ENCODE measurements at regions not wholly inside any gene's neighbourhood (a gene's known extent, or its start where the extent isn't known, plus 50 kb on each side); places are given as distances from the start of the nearest gene placed in this dataset.
"Not testable (repeated sequence)": the region's sequence is repeated elsewhere in the genome, so short reads cannot be mapped to it uniquely, and the experiment has no call there.

- H3K9me3 ChIP-seq (ENCODE audit: control insufficient read depth in 1 of 2, insufficient read depth in 1 of 2, low read depth in 1 of 2, low read length in 2 of 2); H3K79me2 ChIP-seq (ENCODE audit: insufficient read depth, low read length); RAD21 ChIA-PET (ENCODE audit: low non-redundant PET in 1 of 2, low total read pairs in 2 of 2, uncharacterized antibody in 2 of 2, unreplicated experiment in 2 of 2); H3K9me2 ChIP-seq (ENCODE audit: insufficient read depth); H3K9ac ChIP-seq (ENCODE audit: low read length); ATAC-seq; H3K4me2 ChIP-seq (ENCODE audit: low read length); H3K27ac ChIP-seq (ENCODE audit: low read depth, low read length); CTCF ChIA-PET; BruUV-seq (replicated peaks); H4K20me1 ChIP-seq (ENCODE audit: insufficient read depth); POLR2A ChIA-PET; H2AFZ ChIP-seq (ENCODE audit: low read depth, low read length, poor library complexity, severe bottlenecking); H3K36me3 ChIP-seq (ENCODE audit: control insufficient read depth in 1 of 2, insufficient read depth in 2 of 2, low read length in 2 of 2); H3K4me3 ChIP-seq (replicated peaks in 1 of 2; ENCODE audit: low read depth in 1 of 2, low read length in 2 of 2); DNase-seq (ENCODE audit: low read depth, low spot score); H3K27me3 ChIP-seq (ENCODE audit: insufficient read depth, low read length); intact Hi-C loops (cut with micrococcal nuclease); H3K4me1 ChIP-seq (ENCODE audit: control insufficient read depth in 1 of 2, insufficient read depth in 2 of 2, low read length in 2 of 2): not testable (repeated sequence)
Observed at GRCh38 chr17:15860774-15861173, 84.2 kb upstream of the ADORA2B start.

GRCh38 chr17:15864061-15864460, 80.9 kb upstream of the ADORA2B start:
- H3K9me2 ChIP-seq (ENCODE audit: insufficient read depth); intact Hi-C loops (cut with micrococcal nuclease); H2AFZ ChIP-seq (ENCODE audit: low read depth, low read length, poor library complexity, severe bottlenecking); H3K36me3 ChIP-seq (ENCODE audit: control insufficient read depth in 1 of 2, insufficient read depth in 2 of 2, low read length in 2 of 2); H3K4me3 ChIP-seq (replicated peaks in 1 of 2; ENCODE audit: low read depth in 1 of 2, low read length in 2 of 2); CTCF ChIA-PET; DNase-seq (ENCODE audit: low read depth, low spot score); ATAC-seq; POLR2A ChIA-PET; H3K9ac ChIP-seq (ENCODE audit: low read length); H3K4me2 ChIP-seq (ENCODE audit: low read length); BruUV-seq (replicated peaks); H4K20me1 ChIP-seq (ENCODE audit: insufficient read depth); H3K4me1 ChIP-seq (ENCODE audit: control insufficient read depth in 1 of 2, insufficient read depth in 2 of 2, low read length in 2 of 2); H3K27me3 ChIP-seq (ENCODE audit: insufficient read depth, low read length); H3K27ac ChIP-seq (ENCODE audit: low read depth, low read length); H3K79me2 ChIP-seq (ENCODE audit: insufficient read depth, low read length); RAD21 ChIA-PET (ENCODE audit: low non-redundant PET in 1 of 2, low total read pairs in 2 of 2, uncharacterized antibody in 2 of 2, unreplicated experiment in 2 of 2); H3K9me3 ChIP-seq (ENCODE audit: control insufficient read depth in 1 of 2, insufficient read depth in 1 of 2, low read depth in 1 of 2, low read length in 2 of 2): not testable (repeated sequence)

GRCh38 chr17:15864472-15864871, 80.5 kb upstream of the ADORA2B start:
- H3K9me3 ChIP-seq (ENCODE audit: control insufficient read depth in 1 of 2, insufficient read depth in 1 of 2, low read depth in 1 of 2, low read length in 2 of 2); H3K9ac ChIP-seq (ENCODE audit: low read length); H4K20me1 ChIP-seq (ENCODE audit: insufficient read depth); CTCF ChIA-PET; BruUV-seq (replicated peaks); H3K36me3 ChIP-seq (ENCODE audit: control insufficient read depth in 1 of 2, insufficient read depth in 2 of 2, low read length in 2 of 2); H3K4me2 ChIP-seq (ENCODE audit: low read length); H3K27me3 ChIP-seq (ENCODE audit: insufficient read depth, low read length); H2AFZ ChIP-seq (ENCODE audit: low read depth, low read length, poor library complexity, severe bottlenecking); H3K4me3 ChIP-seq (replicated peaks in 1 of 2; ENCODE audit: low read depth in 1 of 2, low read length in 2 of 2); H3K9me2 ChIP-seq (ENCODE audit: insufficient read depth); RAD21 ChIA-PET (ENCODE audit: low non-redundant PET in 1 of 2, low total read pairs in 2 of 2, uncharacterized antibody in 2 of 2, unreplicated experiment in 2 of 2); DNase-seq (ENCODE audit: low read depth, low spot score); POLR2A ChIA-PET; H3K4me1 ChIP-seq (ENCODE audit: control insufficient read depth in 1 of 2, insufficient read depth in 2 of 2, low read length in 2 of 2); ATAC-seq; H3K27ac ChIP-seq (ENCODE audit: low read depth, low read length); intact Hi-C loops (cut with micrococcal nuclease); H3K79me2 ChIP-seq (ENCODE audit: insufficient read depth, low read length): not testable (repeated sequence)

- H3K4me2 ChIP-seq (ENCODE audit: low read length); ATAC-seq; H3K27ac ChIP-seq (ENCODE audit: low read depth, low read length); H2AFZ ChIP-seq (ENCODE audit: low read depth, low read length, poor library complexity, severe bottlenecking); intact Hi-C loops (cut with micrococcal nuclease); H3K9me2 ChIP-seq (ENCODE audit: insufficient read depth); POLR2A ChIA-PET; H3K4me3 ChIP-seq (replicated peaks in 1 of 2; ENCODE audit: low read depth in 1 of 2, low read length in 2 of 2); H3K9me3 ChIP-seq (ENCODE audit: control insufficient read depth in 1 of 2, insufficient read depth in 1 of 2, low read depth in 1 of 2, low read length in 2 of 2); H3K9ac ChIP-seq (ENCODE audit: low read length); H3K27me3 ChIP-seq (ENCODE audit: insufficient read depth, low read length); DNase-seq (ENCODE audit: low read depth, low spot score); H3K36me3 ChIP-seq (ENCODE audit: control insufficient read depth in 1 of 2, insufficient read depth in 2 of 2, low read length in 2 of 2); H3K79me2 ChIP-seq (ENCODE audit: insufficient read depth, low read length); BruUV-seq (replicated peaks); CTCF ChIA-PET; H4K20me1 ChIP-seq (ENCODE audit: insufficient read depth); H3K4me1 ChIP-seq (ENCODE audit: control insufficient read depth in 1 of 2, insufficient read depth in 2 of 2, low read length in 2 of 2); RAD21 ChIA-PET (ENCODE audit: low non-redundant PET in 1 of 2, low total read pairs in 2 of 2, uncharacterized antibody in 2 of 2, unreplicated experiment in 2 of 2): not testable (repeated sequence)
Observed at GRCh38 chr17:15866015-15866414, 78.9 kb upstream of the ADORA2B start.

GRCh38 chr17:15867331-15867730, 77.6 kb upstream of the ADORA2B start:
- H3K27ac ChIP-seq (ENCODE audit: low read depth, low read length); H2AFZ ChIP-seq (ENCODE audit: low read depth, low read length, poor library complexity, severe bottlenecking); POLR2A ChIA-PET; CTCF ChIA-PET; H3K4me3 ChIP-seq (replicated peaks in 1 of 2; ENCODE audit: low read depth in 1 of 2, low read length in 2 of 2); intact Hi-C loops (cut with micrococcal nuclease); H3K9me2 ChIP-seq (ENCODE audit: insufficient read depth); RAD21 ChIA-PET (ENCODE audit: low non-redundant PET in 1 of 2, low total read pairs in 2 of 2, uncharacterized antibody in 2 of 2, unreplicated experiment in 2 of 2); BruUV-seq (replicated peaks); H3K4me2 ChIP-seq (ENCODE audit: low read length); H3K9ac ChIP-seq (ENCODE audit: low read length); H3K4me1 ChIP-seq (ENCODE audit: control insufficient read depth in 1 of 2, insufficient read depth in 2 of 2, low read length in 2 of 2); DNase-seq (ENCODE audit: low read depth, low spot score); H3K36me3 ChIP-seq (ENCODE audit: control insufficient read depth in 1 of 2, insufficient read depth in 2 of 2, low read length in 2 of 2); H3K79me2 ChIP-seq (ENCODE audit: insufficient read depth, low read length); ATAC-seq; H3K27me3 ChIP-seq (ENCODE audit: insufficient read depth, low read length); H4K20me1 ChIP-seq (ENCODE audit: insufficient read depth); H3K9me3 ChIP-seq (ENCODE audit: control insufficient read depth in 1 of 2, insufficient read depth in 1 of 2, low read depth in 1 of 2, low read length in 2 of 2): not testable (repeated sequence)

Measured in HCT116 (cell line).